ENCODE measurements at regions not wholly inside any gene's neighbourhood (a gene's known extent, or its start where the extent isn't known, plus 50 kb on each side); places are given as distances from the start of the nearest gene placed in this dataset.
"Not testable (repeated sequence)": the region's sequence is repeated elsewhere in the genome, so short reads cannot be mapped to it uniquely, and the experiment has no call there.

GRCh38 chr6:120930500-120930899, 403.8 kb downstream of the TBC1D32 start:
- H3K14ac ChIP-seq (ENCODE audit: insufficient read length); H2BK5ac ChIP-seq (ENCODE audit: low read depth, low read length); H3K27ac ChIP-seq (ENCODE audit: low read depth, low read length); H4K8ac ChIP-seq (ENCODE audit: extremely low read depth, insufficient read depth, low read length); H3K56ac ChIP-seq (replicated peaks; ENCODE audit: insufficient read length, low read depth, low read length); H3K27me3 ChIP-seq (replicated peaks in 1 of 4; ENCODE audit: control insufficient read depth in 3 of 4, extremely low read depth in 1 of 4, insufficient read depth in 3 of 4, low read length in 3 of 4); H3K23ac ChIP-seq (ENCODE audit: insufficient read length); H3K23me2 ChIP-seq (ENCODE audit: low read depth, low read length); H3K79me2 ChIP-seq (ENCODE audit: control insufficient read depth in 1 of 2, insufficient read depth in 2 of 2, low read length in 2 of 2); H2AFZ ChIP-seq (ENCODE audit: low read length); H4K20me1 ChIP-seq (replicated peaks in 1 of 2; ENCODE audit: control insufficient read depth in 1 of 2, insufficient read depth in 2 of 2, low read length in 2 of 2); H2BK15ac ChIP-seq (ENCODE audit: low read length); H2BK12ac ChIP-seq (ENCODE audit: low read depth, low read length); H3K18ac ChIP-seq (ENCODE audit: extremely low read depth, low read length); H3K79me1 ChIP-seq (ENCODE audit: low read depth, low read length); H4K5ac ChIP-seq (ENCODE audit: insufficient read length, low read depth, low read length); H2BK20ac ChIP-seq (ENCODE audit: low read length); H3K36me3 ChIP-seq (ENCODE audit: control insufficient read depth in 2 of 4, insufficient read depth in 4 of 4, low read length in 3 of 4); FAIRE-seq; H4K91ac ChIP-seq (replicated peaks; ENCODE audit: insufficient read length, low read length); H3K9ac ChIP-seq (replicated peaks in 1 of 4; ENCODE audit: extremely low read depth in 1 of 4, low read depth in 3 of 4, low read length in 3 of 4); H3K9me3 ChIP-seq (ENCODE audit: insufficient read depth in 2 of 2, low read depth in 1 of 2, low read length in 1 of 2); H2AK5ac ChIP-seq (ENCODE audit: low read depth, low read length); H2BK120ac ChIP-seq (replicated peaks; ENCODE audit: low read depth, low read length); POLR2A ChIA-PET (ENCODE audit: partially characterized antibody); H3K4ac ChIP-seq (replicated peaks; ENCODE audit: insufficient read length, low read depth, low read length): not testable (repeated sequence)
- TF ChIP-seq TEAD4 (IDR thresholded peaks at IDR 0.05; ENCODE audit: low read depth, low read length) = 0 out of 2 replicates have a peak, but pooled peaks have one; percentile 6
- peak; percentile 22 to 27 for TF ChIP-seq RAD21 (IDR thresholded peaks at IDR 0.05 in 1 of 2, conservative IDR thresholded peaks at IDR 0.05 in 1 of 2; ENCODE audit: low read depth in 2 of 2, low read length in 2 of 2)
- DNase-seq (ENCODE audit: low read depth in 1 of 2, low spot score in 2 of 2) = peak in 1 of 2 experiments; percentile 46
- WGBS, 2 experiments (ENCODE audit: extremely low coverage in 1 of 2, insufficient coverage in 1 of 2, insufficient read length in 1 of 2, insufficient replicate concordance in 2 of 2, low coverage in 1 of 2, low lambda C conversion rate in 2 of 2, missing lambda C conversion rate in 1 of 2) = 23 to 100% methylated on average over 1 to 3 of the region's 4 CpGs
- Histone ChIP-seq H3K4me3 (ENCODE audit: extremely low read depth in 1 of 4, insufficient read depth in 2 of 4, low read depth in 3 of 4, low read length in 4 of 4) (peak overlapping the region in 1 of 4 experiments; percentile 49; a peak in 1 of 8 replicates), H3K4me2 (ENCODE audit: insufficient read depth in 1 of 2, low read depth in 2 of 2, low read length in 2 of 2) (peak overlapping the region in 1 of 2 experiments; percentile 17; a peak in 1 of 4 replicates), H3K4me1 (replicated peaks in 1 of 4; ENCODE audit: control insufficient read depth in 3 of 4, insufficient read depth in 4 of 4, low read length in 3 of 4) (peaks cover 0 to 14% (median 8%) of the 10 kb centered on the region in 4 experiments; a peak in 5 of 7 replicates)
- CTCF ChIA-PET (ENCODE audit: partially characterized antibody) = interaction anchor here (1.2 to 1.6 kb wide), 4 partner anchors 15 to 524 kb away, joined by 3 to 6 read pairs (median 4); no protein-coding TSS in a partner anchor
